H1 (cell line): ENCODE measurements at regions not wholly inside any gene's neighbourhood (a gene's known extent, or its start where the extent isn't known, plus 50 kb on each side); places are given as distances from the start of the nearest gene placed in this dataset.

Source experiments
- CTCF ChIA-PET: fragments of 300-600 bp; sonication (Branson Sonifier 250); formaldehyde crosslinking; loops from one replicate; lab custom pipeline; 2021; ENCODE audit not compliant: partially characterized antibody; lab: Charles Lee
- POLR2A ChIA-PET: fragments of 300-600 bp; sonication (Branson Sonifier 250); formaldehyde crosslinking; loops from one replicate; lab custom pipeline; 2021; ENCODE audit warnings: inconsistent platforms; ENCODE audit not compliant: partially characterized antibody; lab: Charles Lee
- DNase-seq, 2 experiments: peaks; one replicate each; pipeline versions ENCODE4 v3.0.0 to v3.0.0-alpha.2; 2010 to 2022; ENCODE audit warnings: low spot score in 2 of 2, low read depth in 1 of 2, mixed read lengths in 1 of 2
- FAIRE-seq: peaks from 2 replicates; lab custom pipeline; 2011; peaks lifted over from hg19 to GRCh38; lab: Jason Lieb, UNC
- H2AFZ ChIP-seq: 2 replicates; pipeline ENCODE4 v1.8.1; 2012; ENCODE audit warnings: low read length, inconsistent platforms
- H2AK5ac ChIP-seq: 2 replicates; pipeline ENCODE4 v1.6.1; 2013; ENCODE audit warnings: low read depth, low read length
- H2BK120ac ChIP-seq: replicated peaks from 2 replicates; pipeline ENCODE3; 2013; ENCODE audit warnings: low read depth, low read length, inconsistent platforms
- H2BK12ac ChIP-seq: 2 replicates; pipeline ENCODE4 v1.6.1; 2013; ENCODE audit warnings: low read depth, low read length
- H2BK15ac ChIP-seq: 2 replicates; pipeline ENCODE4 v1.6.1; 2013; ENCODE audit warnings: low read length
- H2BK20ac ChIP-seq: 2 replicates; pipeline ENCODE4 v1.6.1; 2013; ENCODE audit warnings: low read length
- H2BK5ac ChIP-seq: 2 replicates; pipeline ENCODE4 v1.6.1; 2013; ENCODE audit warnings: low read depth, low read length
- H3K14ac ChIP-seq: 2 replicates; pipeline ENCODE4 v1.6.1; 2013; ENCODE audit warnings: inconsistent platforms; ENCODE audit not compliant: insufficient read length
- H3K18ac ChIP-seq: 2 replicates; pipeline ENCODE4 v1.6.1; 2013; ENCODE audit warnings: low read length; ENCODE audit errors: extremely low read depth
- H3K23ac ChIP-seq: 2 replicates; pipeline ENCODE4 v1.6.1; 2013; ENCODE audit warnings: inconsistent platforms; ENCODE audit not compliant: insufficient read length
- H3K23me2 ChIP-seq: 2 replicates; pipeline ENCODE4 v1.6.1; 2013; ENCODE audit warnings: low read depth, low read length
- H3K27ac ChIP-seq: 2 replicates; pipeline ENCODE4 v1.6.1; 2011; ENCODE audit warnings: low read depth, low read length, inconsistent platforms
- H3K27me3 ChIP-seq, 4 experiments: replicated peaks in 1 of 4; 1 replicate in 1 of 4; 2 replicates in 3 of 4; pipeline versions ENCODE4 v1.6.1 to v1.8.1; 2011 to 2013; ENCODE audit warnings: low read length in 3 of 4, mild to moderate bottlenecking in 3 of 4, inconsistent platforms in 2 of 4, mixed read lengths in 2 of 4, moderate library complexity in 1 of 4; ENCODE audit not compliant: control insufficient read depth in 3 of 4, insufficient read depth in 3 of 4; ENCODE audit errors: extremely low read depth in 1 of 4
- H3K36me3 ChIP-seq, 4 experiments: 2 replicates each; pipeline versions ENCODE4 v1.6.1 to v1.8.1; 2011 to 2013; ENCODE audit warnings: mild to moderate bottlenecking in 4 of 4, low read length in 3 of 4, moderate library complexity in 2 of 4, control low read depth in 1 of 4, inconsistent platforms in 1 of 4; ENCODE audit not compliant: insufficient read depth in 4 of 4, control insufficient read depth in 2 of 4
- H3K4ac ChIP-seq: replicated peaks from 2 replicates; pipeline ENCODE3; 2013; ENCODE audit warnings: low read length, low read depth, mixed read lengths, inconsistent platforms; ENCODE audit not compliant: insufficient read length
- H3K4me1 ChIP-seq, 4 experiments: replicated peaks in 1 of 4; 1 replicate in 1 of 4; 2 replicates in 3 of 4; pipeline versions ENCODE4 v1.6.1 to v1.8.1; 2011 to 2013; ENCODE audit warnings: low read length in 3 of 4, inconsistent platforms in 2 of 4, mixed read lengths in 1 of 4; ENCODE audit not compliant: insufficient read depth in 4 of 4, control insufficient read depth in 3 of 4
- H3K4me2 ChIP-seq, 2 experiments: 2 replicates each; pipeline versions ENCODE4 v1.6.1 to v1.8.1; 2011 to 2013; ENCODE audit warnings: low read depth in 2 of 2, low read length in 2 of 2, control low read depth in 1 of 2, inconsistent platforms in 1 of 2, mild to moderate bottlenecking in 1 of 2; ENCODE audit not compliant: insufficient read depth in 1 of 2
- H3K4me3 ChIP-seq, 4 experiments: fragments of 200-600, 300-600 bp in 1 of 4; sonication (generic), shearing (Covaris generic), sonication (Bioruptor Twin) in 1 of 4; 2 replicates each; pipeline versions ENCODE4 v1.5.1 to v1.8.1; 2011 to 2016; ENCODE audit warnings: low read length in 4 of 4, low read depth in 3 of 4, control low read depth in 2 of 4, inconsistent platforms in 2 of 4, mild to moderate bottlenecking in 2 of 4, mixed read lengths in 1 of 4, moderate library complexity in 1 of 4; ENCODE audit not compliant: insufficient read depth in 2 of 4; ENCODE audit errors: extremely low read depth in 1 of 4
- H3K56ac ChIP-seq: replicated peaks from 2 replicates; pipeline ENCODE3; 2013; ENCODE audit warnings: low read depth, mild to moderate bottlenecking, mixed read lengths, low read length, inconsistent platforms; ENCODE audit not compliant: insufficient read length
- H3K79me1 ChIP-seq: 2 replicates; pipeline ENCODE4 v1.6.1; 2013; ENCODE audit warnings: low read depth, low read length, control low read depth
- H3K79me2 ChIP-seq, 2 experiments: 2 replicates each; pipeline versions ENCODE4 v1.6.1 to v1.8.1; 2012 to 2013; ENCODE audit warnings: low read length in 2 of 2, mild to moderate bottlenecking in 2 of 2, inconsistent platforms in 1 of 2; ENCODE audit not compliant: insufficient read depth in 2 of 2, control insufficient read depth in 1 of 2
- H3K9ac ChIP-seq, 4 experiments: replicated peaks in 1 of 4; 1 replicate in 1 of 4; 2 replicates in 3 of 4; pipeline versions ENCODE4 v1.6.1 to v1.8.1; 2011 to 2013; ENCODE audit warnings: low read depth in 3 of 4, low read length in 3 of 4, control low read depth in 2 of 4, mild to moderate bottlenecking in 2 of 4, moderate library complexity in 2 of 4, inconsistent platforms in 1 of 4; ENCODE audit errors: extremely low read depth in 1 of 4
- H3K9me3 ChIP-seq, 2 experiments: 2 replicates each; pipeline versions ENCODE4 v1.6.1 to v1.8.1; 2012 to 2013; ENCODE audit warnings: mild to moderate bottlenecking in 2 of 2, moderate library complexity in 2 of 2, control low read depth in 1 of 2, inconsistent platforms in 1 of 2, low read depth in 1 of 2, low read length in 1 of 2, mixed read lengths in 1 of 2; ENCODE audit not compliant: insufficient read depth in 2 of 2
- H4K20me1 ChIP-seq, 2 experiments: replicated peaks in 1 of 2; 2 replicates each; pipeline versions ENCODE3 to v1.8.1; 2011 to 2013; ENCODE audit warnings: inconsistent platforms in 2 of 2, low read length in 2 of 2, mild to moderate bottlenecking in 1 of 2; ENCODE audit not compliant: insufficient read depth in 2 of 2, control insufficient read depth in 1 of 2
- H4K5ac ChIP-seq: 2 replicates; pipeline ENCODE4 v1.6.1; 2013; ENCODE audit warnings: low read length, low read depth, mixed read lengths, inconsistent platforms; ENCODE audit not compliant: insufficient read length
- H4K8ac ChIP-seq: 2 replicates; pipeline ENCODE4 v1.8.0; 2013; ENCODE audit warnings: mild to moderate bottlenecking, moderate library complexity, low read length, inconsistent platforms; ENCODE audit not compliant: insufficient read depth; ENCODE audit errors: extremely low read depth
- H4K91ac ChIP-seq: replicated peaks from 2 replicates; pipeline ENCODE3; 2013; ENCODE audit warnings: low read length, mixed read lengths, inconsistent platforms; ENCODE audit not compliant: insufficient read length
- ASH2L ChIP-seq: fragments of 200-600, 300-600 bp; sonication (generic); IDR thresholded peaks from one replicate; pipeline ENCODE4 v1.7.1; 2017; ENCODE audit warnings: low read length
- BACH1 ChIP-seq: IDR thresholded peaks from 2 replicates; pipeline ENCODE4 v1.6.1; 2012; ENCODE audit warnings: low read length, improper control_type of control experiment
- CEBPB ChIP-seq: IDR thresholded peaks from 2 replicates; pipeline ENCODE4 v1.6.1; 2012; ENCODE audit warnings: low read depth, low read length
- CHD1 ChIP-seq: IDR thresholded peaks from 2 replicates; pipeline ENCODE4 v1.6.1; 2012; ENCODE audit warnings: low read depth, low read length, improper control_type of control experiment
- POLR2AphosphoS5 ChIP-seq: IDR thresholded peaks from 2 replicates; pipeline ENCODE4 v1.6.1; 2011; ENCODE audit warnings: low read depth, low read length
- POU5F1 ChIP-seq: IDR thresholded peaks from 2 replicates; pipeline ENCODE4 v1.6.1; 2011; ENCODE audit warnings: low read depth, mild to moderate bottlenecking, low read length, moderate library complexity
- RNF2 ChIP-seq: fragments of 200-900, 300-1000 bp; sonication (generic); IDR thresholded peaks from 2 replicates; pipeline ENCODE4 v1.7.1; 2016; ENCODE audit warnings: borderline replicate concordance, low read depth, mild to moderate bottlenecking, antibody characterized with exemption, low read length; ENCODE audit not compliant: poor library complexity, severe bottlenecking; ENCODE audit errors: missing control alignments
- WGBS, 2 experiments: shearing (Covaris generic) in 1 of 2; methylation state at CpG; one replicate each; pipeline versions ENCODE4 v1.1.6 to v1.1.7; 2013 to 2015; ENCODE audit warnings: low lambda C conversion rate in 2 of 2, mixed read lengths in 2 of 2, inconsistent platforms in 1 of 2, low coverage in 1 of 2, missing lambda C conversion rate in 1 of 2; ENCODE audit not compliant: insufficient replicate concordance in 2 of 2, insufficient coverage in 1 of 2, insufficient read length in 1 of 2; ENCODE audit errors: extremely low coverage in 1 of 2, missing lambda C conversion rate in 1 of 2; 5-methylcytosine and 5-hydroxymethylcytosine counted together

DNA sequence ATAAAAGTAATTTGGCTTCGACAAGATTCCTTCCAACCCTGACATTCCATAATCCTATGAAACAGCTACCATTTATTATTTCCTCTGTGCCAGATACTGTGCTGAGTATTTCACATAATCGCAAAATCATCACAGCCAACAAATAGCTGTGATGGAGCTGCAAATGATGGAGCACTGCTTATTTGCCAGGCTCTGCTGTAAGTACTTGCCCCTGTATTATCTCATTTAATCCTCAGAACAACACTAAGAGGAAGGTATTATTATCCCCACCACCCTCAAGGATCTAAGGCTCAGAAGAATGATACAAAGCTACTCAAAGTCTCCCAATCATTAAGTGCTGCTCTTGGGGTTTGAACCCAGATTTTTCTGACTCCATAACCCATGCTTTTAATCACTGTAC, 145.5 kb downstream of the CCDC34 start:
- Histone ChIP-seq H2BK12ac (no peak overlapping the region), H3K9me3 (peaks cover 0 to 3% of the 10 kb centered on the region in 2 experiments; a peak in 1 of 4 replicates), H3K79me1 (no peaks in the 10 kb centered on the region), H3K23me2 (no peaks in the 10 kb centered on the region; the same call in 1 of the 2 replicates), H3K9ac (no peak overlapping the region), H3K14ac (no peak overlapping the region), H4K91ac (no peak overlapping the region), H3K27me3 (no peaks in the 10 kb centered on the region), H4K8ac (no peak overlapping the region), H3K4me1 (peaks cover 0 to 18% (median 1%) of the 10 kb centered on the region in 4 experiments; a peak in 1 of 7 replicates), H2AFZ (no peak overlapping the region), H2BK15ac (no peak overlapping the region), H3K4me2 (no peak overlapping the region), H3K4me3 (no peak overlapping the region), H3K18ac (no peak overlapping the region), H2BK120ac (no peak overlapping the region), H2BK5ac (no peak overlapping the region), H4K5ac (no peak overlapping the region), H2AK5ac (no peak overlapping the region), H3K4ac (no peak overlapping the region), H3K23ac (no peak overlapping the region), H2BK20ac (no peak overlapping the region), H4K20me1 (no peaks in the 10 kb centered on the region), H3K27ac (no peak overlapping the region; the same call in 1 of the 2 replicates), H3K56ac (no peak overlapping the region), H3K79me2 (no peaks in the 10 kb centered on the region), H3K36me3 (peaks cover 0 to 10% (median 0%) of the 10 kb centered on the region in 4 experiments; a peak in 3 of 8 replicates)
- ChIA-PET POLR2A (interaction anchor here (1.4 to 2.8 kb wide), 2 partner anchors 9 to 272 kb away, joined by 4 to 11 read pairs; no protein-coding TSS in a partner anchor), CTCF (interaction anchor here (0.9 to 1.7 kb wide), 6 partner anchors 8 to 282 kb away, joined by 3 to 7 read pairs (median 4); no protein-coding TSS in a partner anchor)
- DNase-seq (no peak), FAIRE-seq (no peak)
- TF ChIP-seq POLR2AphosphoS5, result no peak
- TF ChIP-seq CEBPB, result no peak
- no peak for TF ChIP-seq POU5F1
- TF ChIP-seq BACH1, result no peak
- TF ChIP-seq ASH2L, result no peak
- no peak for TF ChIP-seq RNF2
- TF ChIP-seq CHD1, result no peak
- WGBS, 2 experiments, result 81% methylated on average over 2 of the region's 2 CpGs; no CpG with 5 or more reads in 1 of the 2 experiments
